C4-2B (cell line): ENCODE measurements at regions not wholly inside any gene's neighbourhood (a gene's known extent, or its start where the extent isn't known, plus 50 kb on each side); places are given as distances from the start of the nearest gene placed in this dataset.

Source experiments
- H3K27ac ChIP-seq: fragments of 450-650 bp; 2 replicates; pipeline ENCODE4 v1.5.1; 2017
- ZFX ChIP-seq: fragments of 450-650 bp; IDR thresholded peaks from 2 replicates; pipeline ENCODE4 v1.6.1; 2017
- TF ChIP-seq, protein P1 (sequence below): fragments of 450-650 bp; conservative IDR thresholded peaks from 2 replicates; pipeline ENCODE4 v1.5.1; 2017; ENCODE audit warnings: mild to moderate bottlenecking

DNA sequence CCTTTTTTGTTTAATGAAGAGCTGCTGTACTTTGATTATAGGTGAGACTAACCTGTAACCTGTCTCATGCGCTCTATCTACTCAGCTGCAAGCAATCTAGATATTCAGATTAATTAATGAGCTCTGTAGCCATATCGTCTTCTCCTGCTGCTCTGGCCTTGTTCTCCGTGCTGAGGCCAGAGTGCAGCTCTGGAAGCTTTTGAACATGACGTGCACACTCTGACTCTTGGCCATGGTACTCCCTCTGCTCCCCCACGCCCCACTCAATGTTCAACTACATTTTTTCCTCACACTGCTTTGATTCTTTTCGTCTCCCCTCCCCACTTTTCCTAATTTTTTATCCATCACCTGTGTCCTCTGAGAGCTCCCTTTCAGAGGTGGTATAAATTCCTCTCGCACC is 751.8 kb downstream of the FGF9 start:
- no peak overlapping the region for H3K27ac ChIP-seq
- TF ChIP-seq, protein P1, sequence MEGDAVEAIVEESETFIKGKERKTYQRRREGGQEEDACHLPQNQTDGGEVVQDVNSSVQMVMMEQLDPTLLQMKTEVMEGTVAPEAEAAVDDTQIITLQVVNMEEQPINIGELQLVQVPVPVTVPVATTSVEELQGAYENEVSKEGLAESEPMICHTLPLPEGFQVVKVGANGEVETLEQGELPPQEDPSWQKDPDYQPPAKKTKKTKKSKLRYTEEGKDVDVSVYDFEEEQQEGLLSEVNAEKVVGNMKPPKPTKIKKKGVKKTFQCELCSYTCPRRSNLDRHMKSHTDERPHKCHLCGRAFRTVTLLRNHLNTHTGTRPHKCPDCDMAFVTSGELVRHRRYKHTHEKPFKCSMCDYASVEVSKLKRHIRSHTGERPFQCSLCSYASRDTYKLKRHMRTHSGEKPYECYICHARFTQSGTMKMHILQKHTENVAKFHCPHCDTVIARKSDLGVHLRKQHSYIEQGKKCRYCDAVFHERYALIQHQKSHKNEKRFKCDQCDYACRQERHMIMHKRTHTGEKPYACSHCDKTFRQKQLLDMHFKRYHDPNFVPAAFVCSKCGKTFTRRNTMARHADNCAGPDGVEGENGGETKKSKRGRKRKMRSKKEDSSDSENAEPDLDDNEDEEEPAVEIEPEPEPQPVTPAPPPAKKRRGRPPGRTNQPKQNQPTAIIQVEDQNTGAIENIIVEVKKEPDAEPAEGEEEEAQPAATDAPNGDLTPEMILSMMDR = no peak
- TF ChIP-seq ZFX = no peak

DNA sequence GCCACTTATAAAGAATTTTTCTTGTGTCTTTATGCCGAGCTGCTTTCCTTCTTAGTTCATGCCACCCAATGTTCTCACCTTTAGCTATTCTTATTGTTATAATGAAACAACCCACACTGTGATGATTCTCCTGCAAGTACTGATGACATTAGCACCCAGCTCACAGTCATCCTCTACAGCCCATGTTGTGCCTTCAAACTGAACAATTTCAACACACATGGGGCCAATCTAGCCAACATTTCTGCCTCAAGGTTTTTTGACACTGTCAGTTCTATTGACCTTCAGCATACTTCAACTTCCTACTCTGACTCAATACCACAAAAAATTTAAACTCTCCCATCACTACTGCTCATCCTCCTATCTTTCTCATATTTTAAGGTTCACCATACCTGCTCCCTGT is 752.4 kb downstream of the FGF9 start:
- TF ChIP-seq ZFX = no peak
- TF ChIP-seq, protein P1 = no peak
- no peak overlapping the region for H3K27ac ChIP-seq

DNA sequence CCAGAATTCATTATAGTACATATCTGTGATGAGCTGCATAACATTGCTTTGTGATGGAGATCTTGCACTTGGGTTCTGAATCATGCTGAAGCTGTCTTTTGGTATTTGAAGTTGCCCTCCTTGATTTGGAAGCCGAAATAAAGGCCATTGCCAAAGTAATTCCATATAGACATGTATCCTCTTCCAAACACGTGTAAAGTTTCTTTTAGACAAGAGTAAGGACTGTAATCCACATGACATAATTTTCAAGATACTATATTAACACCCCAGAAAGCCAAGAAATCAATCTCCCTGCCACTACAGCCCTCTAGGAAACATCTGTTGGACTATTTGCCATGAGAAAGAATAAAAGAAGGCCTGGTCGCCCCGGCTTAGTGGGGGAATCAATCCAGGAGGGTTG is 754.2 kb downstream of the FGF9 start:
- no peak overlapping the region for H3K27ac ChIP-seq
- TF ChIP-seq, protein P1 = no peak
- TF ChIP-seq ZFX = no peak

DNA sequence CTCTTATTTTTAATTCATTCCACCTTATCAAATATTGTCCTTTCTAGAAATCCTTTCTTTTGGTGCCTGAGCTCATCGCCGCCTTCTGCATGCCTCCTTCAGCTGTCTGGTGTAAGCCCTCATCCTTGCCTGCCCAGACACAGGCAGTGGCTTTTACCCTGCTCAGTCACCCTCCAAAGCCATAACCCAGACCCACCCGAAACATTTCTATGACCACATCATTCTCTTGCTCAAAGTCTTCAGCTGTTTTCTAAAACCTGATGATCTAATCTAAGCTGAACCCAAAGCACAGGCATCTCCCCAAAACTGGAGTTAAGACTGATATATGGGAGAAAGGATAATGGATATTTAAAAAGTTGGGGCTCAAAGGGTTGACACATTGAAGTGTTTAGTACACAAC is 753.7 kb upstream of the SGCG start:
- TF ChIP-seq, protein P1 = no peak
- TF ChIP-seq ZFX = no peak
- H3K27ac ChIP-seq = no peak overlapping the region

DNA sequence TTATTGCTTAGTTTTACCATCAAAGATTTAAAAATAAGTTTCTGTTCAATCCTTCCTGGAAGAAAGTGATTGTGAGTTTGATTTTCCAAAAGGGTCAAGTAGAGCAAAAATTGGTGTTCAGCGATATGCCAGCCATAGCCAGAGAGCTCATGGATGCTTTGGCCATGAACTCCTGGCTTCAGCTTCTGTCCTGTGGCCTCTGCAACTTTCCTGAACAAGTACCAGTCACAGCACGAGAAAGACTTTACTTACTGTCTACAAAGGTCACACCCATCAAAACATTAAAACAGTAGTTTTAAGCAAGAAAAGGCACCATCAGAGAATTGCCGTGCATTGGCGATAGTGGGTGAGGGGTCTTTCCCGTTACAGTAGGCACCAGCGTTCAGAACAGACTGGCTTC is 753.0 kb upstream of the SGCG start:
- H3K27ac ChIP-seq = no peak overlapping the region
- TF ChIP-seq ZFX = no peak
- TF ChIP-seq, protein P1 = no peak

DNA sequence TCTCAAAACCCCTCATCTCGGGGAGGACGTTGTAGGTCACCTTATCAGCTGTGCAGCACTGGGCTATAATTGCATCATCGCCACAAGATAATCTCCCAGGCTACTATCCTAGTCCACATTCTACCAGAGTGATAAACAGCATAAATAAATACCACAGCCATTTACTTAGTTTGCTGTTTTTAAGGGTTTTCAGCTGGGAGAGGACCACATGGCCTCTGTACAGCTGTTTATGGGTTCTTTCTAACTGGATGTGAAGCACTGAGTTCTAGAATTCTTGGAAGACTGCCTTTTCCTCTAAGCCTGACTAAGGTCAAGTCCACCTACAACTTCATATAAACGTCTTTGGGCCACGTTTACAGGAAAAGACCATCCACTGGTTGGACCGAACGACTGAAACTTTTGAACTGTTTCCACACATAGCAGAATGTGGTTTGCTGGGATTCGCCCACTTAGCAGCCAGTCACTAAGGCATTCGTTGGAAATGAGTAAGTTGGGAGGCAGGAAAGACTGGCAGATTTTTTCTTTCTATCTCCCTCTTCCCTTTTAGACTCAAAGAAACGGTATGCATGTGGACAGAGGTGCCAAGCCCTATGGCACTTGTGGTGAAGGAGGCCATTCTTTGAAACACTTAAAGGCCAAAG is 752.5 kb upstream of the SGCG start:
- no peak for TF ChIP-seq ZFX
- TF ChIP-seq, protein P1 = no peak
- H3K27ac ChIP-seq = no peak overlapping the region

DNA sequence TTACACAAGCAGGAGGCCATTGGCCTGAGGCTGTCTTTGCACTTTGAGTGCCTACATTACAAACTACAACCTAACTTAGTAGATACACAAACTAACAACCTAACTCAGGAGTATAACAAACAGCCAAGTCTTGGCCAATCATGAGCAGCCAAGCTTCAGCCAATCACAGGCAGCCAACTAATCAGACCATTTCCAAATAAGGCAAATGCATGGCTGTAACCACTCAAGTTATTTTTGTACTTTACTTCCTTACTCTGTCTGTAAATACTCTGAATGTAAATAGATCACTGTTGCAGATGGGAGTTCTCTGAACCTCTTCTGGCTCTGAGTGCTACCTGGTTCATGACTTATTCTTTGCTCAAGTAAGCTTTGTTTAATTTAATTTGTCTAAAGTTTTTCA is 748.1 kb upstream of the SGCG start:
- no peak for TF ChIP-seq ZFX
- TF ChIP-seq, protein P1 = no peak

More for the DNA sequence above, 748.1 kb upstream of the SGCG start:
- no peak overlapping the region for H3K27ac ChIP-seq
